ENCODE measurements at regions not wholly inside any gene's neighbourhood (a gene's known extent, or its start where the extent isn't known, plus 50 kb on each side); places are given as distances from the start of the nearest gene placed in this dataset.

DNA sequence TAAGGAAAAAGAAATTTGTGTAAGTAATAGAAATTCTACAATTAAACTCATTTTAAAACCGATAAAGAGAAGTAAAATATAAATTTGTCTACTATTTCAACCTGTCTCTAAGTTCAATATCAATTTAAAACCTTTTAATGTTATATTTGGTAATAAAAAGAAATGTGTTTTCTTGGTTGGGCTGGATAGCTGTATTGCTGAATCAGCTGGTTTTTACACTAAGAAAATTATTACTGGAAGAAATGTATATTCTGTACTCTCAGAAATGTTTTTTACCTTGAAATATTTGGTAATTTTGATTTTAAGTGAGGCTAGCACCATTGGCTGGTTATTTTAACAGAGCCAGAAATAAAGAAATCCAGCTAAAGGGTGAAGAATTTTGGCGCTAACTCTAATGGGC lies 87.1 kb upstream of the CNTNAP4 start:
- H3K36me3 ChIP-seq = no peaks in the 10 kb centered on the region
- H3K4me1 ChIP-seq (ENCODE audit: insufficient read depth) = no peaks in the 10 kb centered on the region
- no peak overlapping the region for H3K4me3 ChIP-seq
- H3K27me3 ChIP-seq = no peaks in the 10 kb centered on the region
- intact Hi-C loops (cut with DNase I) = no loop called here
- 88 to 91% (median 88%) methylated on average over 2 of the region's 2 CpGs for WGBS, 3 donors
- no peaks in the 10 kb centered on the region for H3K9me3 ChIP-seq
- H3K27ac ChIP-seq = no peak overlapping the region
- no peak for DNase-seq
- TF ChIP-seq POLR2A (IDR thresholded peaks at IDR 0.05) (no peak), EP300 (IDR thresholded peaks at IDR 0.05) (no peak)
- TF ChIP-seq, protein P1, sequence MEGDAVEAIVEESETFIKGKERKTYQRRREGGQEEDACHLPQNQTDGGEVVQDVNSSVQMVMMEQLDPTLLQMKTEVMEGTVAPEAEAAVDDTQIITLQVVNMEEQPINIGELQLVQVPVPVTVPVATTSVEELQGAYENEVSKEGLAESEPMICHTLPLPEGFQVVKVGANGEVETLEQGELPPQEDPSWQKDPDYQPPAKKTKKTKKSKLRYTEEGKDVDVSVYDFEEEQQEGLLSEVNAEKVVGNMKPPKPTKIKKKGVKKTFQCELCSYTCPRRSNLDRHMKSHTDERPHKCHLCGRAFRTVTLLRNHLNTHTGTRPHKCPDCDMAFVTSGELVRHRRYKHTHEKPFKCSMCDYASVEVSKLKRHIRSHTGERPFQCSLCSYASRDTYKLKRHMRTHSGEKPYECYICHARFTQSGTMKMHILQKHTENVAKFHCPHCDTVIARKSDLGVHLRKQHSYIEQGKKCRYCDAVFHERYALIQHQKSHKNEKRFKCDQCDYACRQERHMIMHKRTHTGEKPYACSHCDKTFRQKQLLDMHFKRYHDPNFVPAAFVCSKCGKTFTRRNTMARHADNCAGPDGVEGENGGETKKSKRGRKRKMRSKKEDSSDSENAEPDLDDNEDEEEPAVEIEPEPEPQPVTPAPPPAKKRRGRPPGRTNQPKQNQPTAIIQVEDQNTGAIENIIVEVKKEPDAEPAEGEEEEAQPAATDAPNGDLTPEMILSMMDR (IDR thresholded peaks at IDR 0.05) = no peak

DNA sequence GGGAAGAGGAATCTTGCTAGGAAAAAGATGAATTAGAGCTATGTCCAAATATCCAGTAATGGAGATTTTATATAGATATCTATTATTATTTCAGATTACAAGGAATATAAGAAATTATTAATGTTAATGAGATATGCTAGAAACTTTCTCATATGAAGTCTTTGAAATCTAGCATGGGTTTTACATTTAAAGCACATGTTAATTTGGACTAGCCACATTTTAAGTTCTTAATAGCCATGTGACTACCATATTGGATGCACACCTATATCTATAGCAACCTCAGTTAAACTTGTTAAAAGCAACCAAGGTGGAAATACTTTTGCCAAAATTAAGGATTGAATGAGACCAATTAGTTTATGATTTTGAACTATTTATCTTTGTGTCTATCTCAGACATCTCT lies 86.7 kb upstream of the CNTNAP4 start:
- H3K27ac ChIP-seq = no peak overlapping the region
- no peak for DNase-seq
- H3K27me3 ChIP-seq = no peaks in the 10 kb centered on the region
- H3K4me3 ChIP-seq = no peak overlapping the region
- no peaks in the 10 kb centered on the region for H3K4me1 ChIP-seq (ENCODE audit: insufficient read depth)
- H3K36me3 ChIP-seq = no peaks in the 10 kb centered on the region
- intact Hi-C loops (cut with DNase I) = no loop called here
- H3K9me3 ChIP-seq = no peaks in the 10 kb centered on the region
- TF ChIP-seq POLR2A (IDR thresholded peaks at IDR 0.05) (no peak), EP300 (IDR thresholded peaks at IDR 0.05) (no peak)
- TF ChIP-seq, protein P1 (IDR thresholded peaks at IDR 0.05) = no peak

DNA sequence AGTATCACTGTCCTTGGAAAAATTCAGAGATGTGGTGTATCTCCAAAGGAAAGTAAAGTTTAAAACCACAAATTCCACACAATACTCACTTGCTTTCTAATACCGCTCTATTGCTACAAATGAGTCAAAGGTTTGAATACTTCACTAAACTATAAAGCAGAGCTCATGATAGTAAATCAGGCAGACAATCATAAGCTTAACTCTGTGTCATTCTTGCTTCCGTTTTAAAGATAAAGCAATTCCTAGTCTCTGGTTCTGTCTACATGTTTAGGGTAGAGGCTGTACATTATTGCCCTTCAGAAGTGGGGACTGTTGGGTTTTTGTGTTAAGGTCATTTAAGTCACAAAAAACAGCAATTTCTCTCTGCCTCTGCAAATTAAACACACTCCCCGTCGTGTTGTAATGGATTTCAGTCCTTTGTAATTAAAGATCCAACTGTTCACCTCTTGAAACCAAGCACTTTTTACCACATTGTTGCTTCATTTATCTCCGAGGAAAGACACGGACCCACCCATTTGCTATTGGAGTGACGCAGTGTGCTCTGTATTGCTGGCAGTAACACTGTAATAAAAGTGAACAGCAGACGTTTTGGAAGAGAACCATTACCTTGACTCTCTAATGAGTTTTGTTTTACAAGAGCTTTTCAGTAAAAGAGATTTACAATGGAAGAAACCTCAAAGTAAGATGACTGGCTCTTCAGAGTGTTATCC lies 83.1 kb upstream of the CNTNAP4 start:
- no peaks in the 10 kb centered on the region for H3K36me3 ChIP-seq
- no peaks in the 10 kb centered on the region for H3K4me1 ChIP-seq (ENCODE audit: insufficient read depth)
- intact Hi-C loops (cut with DNase I) = no loop called here
- no peaks in the 10 kb centered on the region for H3K27me3 ChIP-seq
- H3K27ac ChIP-seq = no peak overlapping the region
- TF ChIP-seq, protein P1 (IDR thresholded peaks at IDR 0.05) = no peak
- TF ChIP-seq EP300 (IDR thresholded peaks at IDR 0.05) (no peak), POLR2A (IDR thresholded peaks at IDR 0.05) (no peak)
- H3K4me3 ChIP-seq = no peak overlapping the region
- 3 to 8% (median 5%) methylated on average over 8 of the region's 8 CpGs for WGBS, 3 donors
- no peaks in the 10 kb centered on the region for H3K9me3 ChIP-seq
- no peak for DNase-seq

DNA sequence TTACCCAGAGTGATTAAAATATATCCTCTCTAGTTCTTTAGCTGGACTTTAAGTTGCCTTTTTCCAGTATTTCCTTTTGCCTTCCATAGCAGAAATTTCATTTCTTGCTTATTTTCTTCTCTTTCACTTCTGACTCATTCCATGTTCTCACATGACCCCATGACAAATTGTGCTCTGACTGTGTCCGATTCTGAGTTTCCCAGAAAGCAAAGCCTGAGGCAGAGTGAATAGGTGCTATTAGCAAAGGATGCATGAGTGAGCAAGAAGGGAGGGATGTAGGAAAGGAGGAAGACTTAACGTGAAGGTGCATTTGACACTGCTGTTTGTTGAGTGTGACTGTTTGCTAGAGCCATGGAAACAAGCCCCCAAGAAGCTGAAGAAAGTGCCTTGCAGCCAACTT lies 82.6 kb upstream of the CNTNAP4 start:
- H3K4me3 ChIP-seq = no peak overlapping the region
- H3K9me3 ChIP-seq = no peaks in the 10 kb centered on the region
- H3K27me3 ChIP-seq = no peaks in the 10 kb centered on the region
- no peak overlapping the region for H3K27ac ChIP-seq
- 4 to 18% (median 11%) methylated on average over 2 of the region's 2 CpGs for WGBS, 3 donors
- no peak for DNase-seq
- TF ChIP-seq, protein P1 (IDR thresholded peaks at IDR 0.05) = no peak
- TF ChIP-seq EP300 (IDR thresholded peaks at IDR 0.05) (no peak), POLR2A (IDR thresholded peaks at IDR 0.05) (no peak)
- intact Hi-C loops (cut with DNase I) = no loop called here
- no peaks in the 10 kb centered on the region for H3K4me1 ChIP-seq (ENCODE audit: insufficient read depth)
- no peaks in the 10 kb centered on the region for H3K36me3 ChIP-seq
